Mesothelial cell of epicardium (in vitro differentiated cells): ENCODE measurements at regions not wholly inside any gene's neighbourhood (a gene's known extent, or its start where the extent isn't known, plus 50 kb on each side); places are given as distances from the start of the nearest gene placed in this dataset.

ENCODE experiments used
- DNase-seq, 2 experiments: peaks; one replicate each; pipeline ENCODE4 v3.0.0; 2021; ENCODE audit warnings: low spot score in 2 of 2; ENCODE audit not compliant: unreplicated experiment in 2 of 2
- H3K27ac Mint-ChIP-seq: 2 replicates; pipeline ENCODE4 v1.8.0; 2021; ENCODE audit warnings: mixed read lengths
- H3K27me3 Mint-ChIP-seq: 2 replicates; pipeline ENCODE4 v1.8.0; 2021; ENCODE audit warnings: low read depth, mixed read lengths
- H3K36me3 Mint-ChIP-seq: 2 replicates; pipeline ENCODE4 v1.8.0; 2021; ENCODE audit warnings: mixed read lengths
- H3K4me1 Mint-ChIP-seq: 2 replicates; pipeline ENCODE4 v1.8.0; 2021; ENCODE audit warnings: mixed read lengths
- H3K4me3 Mint-ChIP-seq: 2 replicates; pipeline ENCODE4 v1.8.0; 2021; ENCODE audit warnings: mild to moderate bottlenecking, moderate library complexity, mixed read lengths
- H3K9me3 Mint-ChIP-seq: 2 replicates; pipeline ENCODE4 v1.8.0; 2021; ENCODE audit warnings: mixed read lengths
- TF ChIP-seq, protein P1 (sequence below): fragments of 200-600 bp; sonication (generic); IDR thresholded peaks from one replicate; pipeline ENCODE4 v1.5.0; 2021; ENCODE audit warnings: antibody characterized with exemption; ENCODE audit not compliant: unreplicated experiment

DNA sequence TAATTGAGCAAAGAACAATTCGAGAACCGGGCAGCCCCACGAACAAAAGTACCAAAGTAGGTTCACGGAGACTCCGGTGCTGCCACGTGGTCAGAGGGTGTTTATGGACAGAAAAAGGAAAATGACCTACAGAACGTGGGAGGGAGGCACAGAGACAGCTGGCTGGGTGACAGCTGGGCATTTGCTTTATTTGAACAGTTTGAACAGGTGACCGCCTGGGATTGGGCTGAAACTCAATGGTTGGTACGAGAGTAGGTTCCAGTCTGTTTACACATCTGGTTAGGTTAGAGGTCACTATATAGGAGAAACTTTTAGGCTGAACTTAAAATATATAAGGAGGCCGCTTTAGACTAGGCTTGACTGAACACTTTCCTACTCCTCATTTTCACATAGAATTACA lies 50.6 kb upstream of the CELF2 start:
- TF ChIP-seq, protein P1, sequence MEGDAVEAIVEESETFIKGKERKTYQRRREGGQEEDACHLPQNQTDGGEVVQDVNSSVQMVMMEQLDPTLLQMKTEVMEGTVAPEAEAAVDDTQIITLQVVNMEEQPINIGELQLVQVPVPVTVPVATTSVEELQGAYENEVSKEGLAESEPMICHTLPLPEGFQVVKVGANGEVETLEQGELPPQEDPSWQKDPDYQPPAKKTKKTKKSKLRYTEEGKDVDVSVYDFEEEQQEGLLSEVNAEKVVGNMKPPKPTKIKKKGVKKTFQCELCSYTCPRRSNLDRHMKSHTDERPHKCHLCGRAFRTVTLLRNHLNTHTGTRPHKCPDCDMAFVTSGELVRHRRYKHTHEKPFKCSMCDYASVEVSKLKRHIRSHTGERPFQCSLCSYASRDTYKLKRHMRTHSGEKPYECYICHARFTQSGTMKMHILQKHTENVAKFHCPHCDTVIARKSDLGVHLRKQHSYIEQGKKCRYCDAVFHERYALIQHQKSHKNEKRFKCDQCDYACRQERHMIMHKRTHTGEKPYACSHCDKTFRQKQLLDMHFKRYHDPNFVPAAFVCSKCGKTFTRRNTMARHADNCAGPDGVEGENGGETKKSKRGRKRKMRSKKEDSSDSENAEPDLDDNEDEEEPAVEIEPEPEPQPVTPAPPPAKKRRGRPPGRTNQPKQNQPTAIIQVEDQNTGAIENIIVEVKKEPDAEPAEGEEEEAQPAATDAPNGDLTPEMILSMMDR, result no peak

DNA sequence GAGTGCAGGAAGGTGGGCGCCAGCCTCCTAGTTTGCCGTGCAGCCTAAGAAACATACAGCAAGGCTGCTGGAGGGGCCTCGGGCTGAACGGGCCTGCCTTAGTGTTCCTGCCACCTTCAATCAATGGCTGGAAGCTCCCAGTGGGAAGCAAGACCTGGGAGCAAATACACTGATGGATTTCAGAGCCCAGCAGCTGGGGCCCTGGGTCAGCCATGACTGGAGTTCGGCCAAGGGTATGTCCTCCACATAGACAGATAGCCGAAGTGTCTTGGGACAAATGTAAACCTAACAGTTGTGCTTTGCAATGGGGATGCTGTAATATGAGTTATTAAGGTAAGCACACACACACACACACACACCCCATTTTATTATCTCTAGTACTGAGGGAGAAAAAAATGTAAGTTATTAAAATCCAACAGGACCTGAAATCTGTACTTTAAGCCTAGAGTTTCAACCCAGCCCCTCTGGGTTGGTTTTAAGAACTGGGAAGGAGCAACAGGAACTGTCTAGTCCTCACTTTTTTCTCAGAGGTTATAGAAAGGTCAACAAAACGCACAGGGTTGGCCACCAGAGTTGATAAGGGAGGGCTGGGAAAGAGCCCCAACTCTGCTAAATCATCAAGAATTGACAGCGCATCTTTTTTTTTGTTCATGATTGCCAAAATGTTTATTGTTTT lies 50.0 kb upstream of the CELF2 start:
- TF ChIP-seq, protein P1, result no peak
- Mint-ChIP-seq H3K27me3 (peaks cover 21% of the 10 kb centered on the region), H3K4me3 (no peak overlapping the region), H3K4me1 (peaks cover 6% of the 10 kb centered on the region), H3K27ac (no peak overlapping the region), H3K9me3 (no peaks in the 10 kb centered on the region), H3K36me3 (no peaks in the 10 kb centered on the region)
- DNase-seq, result no peak

More for the DNA sequence above, 50.6 kb upstream of the CELF2 start:
- Mint-ChIP-seq H3K27ac (no peak overlapping the region), H3K36me3 (no peaks in the 10 kb centered on the region), H3K9me3 (no peaks in the 10 kb centered on the region), H3K4me3 (no peak overlapping the region), H3K27me3 (peaks cover 14% of the 10 kb centered on the region), H3K4me1 (peaks cover 6% of the 10 kb centered on the region)
- DNase-seq, result no peak
